ENCODE measurements at regions not wholly inside any gene's neighbourhood (a gene's known extent, or its start where the extent isn't known, plus 50 kb on each side); places are given as distances from the start of the nearest gene placed in this dataset.

- no peak for TF ChIP-seq GATA3 (IDR thresholded peaks at IDR 0.05; ENCODE audit: low read depth, low read length)
- TF ChIP-seq GATA2 (IDR thresholded peaks at IDR 0.05; ENCODE audit: low read depth, low read length) = no peak
These were observed 654.1 kb downstream of the INHBA start for GRCh38 chr7:41048771-41049170.
